Natural killer cell (primary cell): ENCODE measurements at regions not wholly inside any gene's neighbourhood (a gene's known extent, or its start where the extent isn't known, plus 50 kb on each side); places are given as distances from the start of the nearest gene placed in this dataset.

Source experiments
- ATAC-seq, 3 donors: fragments of 150-1000 bp in 2 of 3; fragments of 200-7000 bp in 1 of 3; cut with Tn5 transposase; 1 replicate in 1 of 3; 2 replicates in 2 of 3; pipeline ENCODE4 v1.10.0; 2021; ENCODE audit warnings: mild to moderate bottlenecking in 2 of 3, moderate library complexity in 2 of 3
- DNase-seq, 2 donors: peaks; one replicate each; pipeline versions ENCODE4 v3.0.0 to v3.0.0-alpha.2; 2013 to 2021; ENCODE audit warnings: mixed read lengths in 1 of 2
- H3K27ac ChIP-seq: one replicate; pipeline ENCODE4 v1.5.1; 2013; ENCODE audit warnings: mild to moderate bottlenecking, low read length
- H3K27me3 ChIP-seq: one replicate; pipeline ENCODE4 v1.6.1; 2013; ENCODE audit warnings: low read length; ENCODE audit not compliant: control insufficient read depth, insufficient read depth
- H3K36me3 ChIP-seq: one replicate; pipeline ENCODE4 v1.6.1; 2013; ENCODE audit warnings: low read length; ENCODE audit not compliant: control insufficient read depth, insufficient read depth
- H3K4me1 ChIP-seq: one replicate; pipeline ENCODE4 v1.6.1; 2013; ENCODE audit warnings: low read length; ENCODE audit not compliant: control insufficient read depth, insufficient read depth
- H3K4me3 ChIP-seq: one replicate; pipeline ENCODE4 v1.5.1; 2013; ENCODE audit warnings: low read length
- H3K9me3 ChIP-seq: one replicate; pipeline ENCODE4 v1.6.1; 2013; ENCODE audit warnings: low read length; ENCODE audit not compliant: control insufficient read depth, insufficient read depth
- H3K27ac Mint-ChIP-seq, 2 donors: one replicate each; pipeline ENCODE4 v1.8.0; 2022; ENCODE audit warnings: mild to moderate bottlenecking in 2 of 2, mixed read lengths in 2 of 2, moderate library complexity in 1 of 2
- H3K27me3 Mint-ChIP-seq, 2 donors: one replicate each; pipeline ENCODE4 v1.8.0; 2022; ENCODE audit warnings: low read depth in 2 of 2, mixed read lengths in 2 of 2
- H3K36me3 Mint-ChIP-seq: one replicate; pipeline ENCODE4 v1.8.0; 2022; ENCODE audit warnings: mixed read lengths
- H3K4me1 Mint-ChIP-seq, 2 donors: one replicate each; pipeline ENCODE4 v1.8.0; 2022; ENCODE audit warnings: mixed read lengths in 2 of 2
- H3K4me3 Mint-ChIP-seq: one replicate; pipeline ENCODE4 v1.8.0; 2022; ENCODE audit warnings: mild to moderate bottlenecking, moderate library complexity, mixed read lengths
- H3K9me3 Mint-ChIP-seq, 2 donors: one replicate each; pipeline ENCODE4 v1.8.0; 2022; ENCODE audit warnings: mixed read lengths in 2 of 2
- CTCF ChIP-seq: fragments of 200-600 bp; IDR thresholded peaks from one replicate; pipeline ENCODE4 v1.8.0; 2022; ENCODE audit warnings: antibody characterized with exemption
- whole genome bisulfite sequencing: methylation state at CpG from one replicate; pipeline ENCODE4 v1.1.7; 2013; ENCODE audit warnings: missing lambda C conversion rate; ENCODE audit not compliant: insufficient coverage; 5-methylcytosine and 5-hydroxymethylcytosine counted together
- intact Hi-C: fragments of 100-400 bp; cut with micrococcal nuclease; formaldehyde crosslinking; loops from one replicate; pipeline ENCODE4 v1.14.2; 2022

GRCh38 chr13:80744147-80744914 is 403.4 kb upstream of the SPRY2 start:
- DNase-seq, result no peak
- intact Hi-C loops, result no loop called here
- no peaks in the 10 kb centered on the region for H3K4me1 Mint-ChIP-seq
- H3K27ac Mint-ChIP-seq, result no peak overlapping the region
- no peak for ATAC-seq
- H3K9me3 Mint-ChIP-seq, result no peaks in the 10 kb centered on the region
- Histone ChIP-seq H3K36me3 (no peaks in the 10 kb centered on the region), H3K4me3 (no peak overlapping the region), H3K4me1 (no peaks in the 10 kb centered on the region), H3K27ac (no peak overlapping the region), H3K9me3 (no peaks in the 10 kb centered on the region), H3K27me3 (no peaks in the 10 kb centered on the region)
- peaks cover 7 to 8% of the 10 kb centered on the region in 2 donors for H3K27me3 Mint-ChIP-seq
- no peak for TF ChIP-seq CTCF
- 88% methylated on average over 2 of the region's 2 CpGs for WGBS
- H3K36me3 Mint-ChIP-seq, result no peaks in the 10 kb centered on the region
- H3K4me3 Mint-ChIP-seq, result no peak overlapping the region

GRCh38 chr13:80742033-80742432 is 401.1 kb upstream of the SPRY2 start:
- Histone ChIP-seq H3K27ac (no peak overlapping the region), H3K36me3 (no peaks in the 10 kb centered on the region), H3K4me3 (no peak overlapping the region), H3K4me1 (no peaks in the 10 kb centered on the region), H3K27me3 (no peaks in the 10 kb centered on the region), H3K9me3 (no peaks in the 10 kb centered on the region)
- TF ChIP-seq CTCF, result no peak
- H3K4me3 Mint-ChIP-seq, result no peak overlapping the region
- no peak for ATAC-seq
- WGBS, result no CpG with 5 or more reads among the region's 1 CpG
- H3K27me3 Mint-ChIP-seq, result no peaks in the 10 kb centered on the region
- no peak overlapping the region for H3K27ac Mint-ChIP-seq
- H3K36me3 Mint-ChIP-seq, result no peaks in the 10 kb centered on the region
- no peaks in the 10 kb centered on the region for H3K4me1 Mint-ChIP-seq
- intact Hi-C loops, result no loop called here
- no peak for DNase-seq
- H3K9me3 Mint-ChIP-seq, result peaks cover 2 to 3% of the 10 kb centered on the region in 2 donors

DNA sequence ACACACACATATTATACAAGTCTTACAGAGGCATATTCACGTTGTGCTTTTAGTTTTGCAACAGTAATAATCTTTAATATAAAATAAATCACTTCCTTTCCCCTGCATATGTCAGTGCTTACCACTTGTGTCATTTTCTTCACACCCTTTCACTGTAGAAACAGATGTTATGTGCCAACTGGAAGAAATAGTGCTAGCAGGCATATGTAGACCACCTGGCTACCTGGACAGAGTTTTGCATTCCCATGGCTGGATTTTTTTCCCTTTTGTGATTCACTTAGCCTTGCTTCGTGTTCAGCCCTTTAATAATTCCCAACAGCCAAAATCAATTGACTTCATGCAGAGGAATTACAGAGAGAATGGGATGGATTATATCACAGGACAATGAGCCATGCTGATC is 399.1 kb upstream of the SPRY2 start:
- no peaks in the 10 kb centered on the region for H3K27me3 ChIP-seq
- H3K4me1 ChIP-seq, result no peaks in the 10 kb centered on the region
- no peak overlapping the region for H3K4me3 ChIP-seq
- no peaks in the 10 kb centered on the region for H3K4me1 Mint-ChIP-seq
- no peaks in the 10 kb centered on the region for H3K36me3 ChIP-seq
- H3K4me3 Mint-ChIP-seq, result no peak overlapping the region
- H3K9me3 ChIP-seq, result no peaks in the 10 kb centered on the region
- H3K36me3 Mint-ChIP-seq, result no peaks in the 10 kb centered on the region
- ATAC-seq (no peak), DNase-seq (no peak)
- 50% methylated on average over 1 of the region's 2 CpGs for WGBS
- intact Hi-C loops, result no loop called here
- H3K27ac ChIP-seq, result no peak overlapping the region
- no peaks in the 10 kb centered on the region for H3K27me3 Mint-ChIP-seq
- H3K9me3 Mint-ChIP-seq, result peaks cover 2 to 3% of the 10 kb centered on the region in 2 donors
- H3K27ac Mint-ChIP-seq, result no peak overlapping the region
- TF ChIP-seq CTCF, result no peak

DNA sequence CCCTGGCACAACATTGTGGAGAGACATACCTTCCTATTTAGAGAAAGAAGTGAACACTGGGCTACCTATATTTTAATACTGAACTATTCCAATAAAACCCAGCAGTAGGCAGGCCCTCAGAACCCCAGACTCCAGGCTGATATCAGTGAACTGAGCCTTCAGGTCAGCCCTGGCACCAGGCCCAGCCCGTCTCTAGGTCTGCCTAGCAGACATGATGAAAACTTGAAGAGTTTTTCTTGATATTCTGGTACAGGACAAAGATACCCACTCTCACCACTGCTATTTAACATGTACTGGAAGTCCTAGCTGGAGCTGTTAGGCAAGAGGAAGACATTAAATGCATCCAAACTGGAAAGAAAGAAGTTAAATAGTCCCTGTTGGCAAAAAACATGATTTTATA is 396.6 kb upstream of the SPRY2 start:
- 60% methylated on average over 1 of the region's 1 CpG for WGBS
- no peaks in the 10 kb centered on the region for H3K36me3 ChIP-seq
- TF ChIP-seq CTCF, result no peak
- DNase-seq (no peak), ATAC-seq (no peak)
- H3K27ac ChIP-seq, result no peak overlapping the region
- Mint-ChIP-seq H3K4me3 (no peak overlapping the region), H3K27ac (no peak overlapping the region), H3K27me3 (no peaks in the 10 kb centered on the region), H3K36me3 (peaks cover 12% of the 10 kb centered on the region), H3K9me3 (peaks cover 2 to 3% of the 10 kb centered on the region in 2 donors), H3K4me1 (no peaks in the 10 kb centered on the region)
- no peaks in the 10 kb centered on the region for H3K9me3 ChIP-seq
- no peaks in the 10 kb centered on the region for H3K27me3 ChIP-seq
- no peaks in the 10 kb centered on the region for H3K4me1 ChIP-seq
- no peak overlapping the region for H3K4me3 ChIP-seq
- intact Hi-C loops, result no loop called here
